Glutamatergic neuron (in vitro differentiated cells): ENCODE measurements at regions not wholly inside any gene's neighbourhood (a gene's known extent, or its start where the extent isn't known, plus 50 kb on each side); places are given as distances from the start of the nearest gene placed in this dataset.

Experiments used
- DNase-seq: peaks from one replicate; pipeline ENCODE4 v3.0.0; 2022
- H3K27ac Mint-ChIP-seq: one replicate; pipeline ENCODE4 v1.8.0; 2020; ENCODE audit warnings: mild to moderate bottlenecking, mixed read lengths, inconsistent platforms; ENCODE audit not compliant: unreplicated experiment
- H3K27me3 Mint-ChIP-seq: one replicate; pipeline ENCODE4 v1.8.0; 2020; ENCODE audit warnings: mild to moderate bottlenecking, moderate library complexity, mixed read lengths, inconsistent platforms; ENCODE audit not compliant: unreplicated experiment
- H3K36me3 Mint-ChIP-seq: one replicate; pipeline ENCODE4 v1.8.0; 2020; ENCODE audit warnings: mild to moderate bottlenecking, mixed read lengths, inconsistent platforms; ENCODE audit not compliant: unreplicated experiment
- H3K4me1 Mint-ChIP-seq: one replicate; pipeline ENCODE4 v1.8.0; 2020; ENCODE audit warnings: mild to moderate bottlenecking, low read depth, mixed read lengths, inconsistent platforms; ENCODE audit not compliant: unreplicated experiment
- H3K4me3 Mint-ChIP-seq: one replicate; pipeline ENCODE4 v1.8.0; 2020; ENCODE audit warnings: mild to moderate bottlenecking, mixed read lengths, inconsistent platforms; ENCODE audit not compliant: unreplicated experiment
- H3K9me3 Mint-ChIP-seq: one replicate; pipeline ENCODE4 v1.8.0; 2020; ENCODE audit warnings: mild to moderate bottlenecking, moderate library complexity, mixed read lengths, inconsistent platforms; ENCODE audit not compliant: unreplicated experiment
- CTCF ChIP-seq: fragments of 200-600 bp; sonication (generic); IDR thresholded peaks from one replicate; pipeline ENCODE4 v1.5.0; 2021; ENCODE audit not compliant: partially characterized antibody, unreplicated experiment

GRCh38 chr20:21564127-21564773 is 50.4 kb upstream of the NKX2-2 start:
- no peak for TF ChIP-seq CTCF
- Mint-ChIP-seq H3K9me3 (peaks cover 2% of the 10 kb centered on the region), H3K27ac (no peak overlapping the region), H3K27me3 (no peaks in the 10 kb centered on the region), H3K36me3 (no peaks in the 10 kb centered on the region), H3K4me1 (no peaks in the 10 kb centered on the region), H3K4me3 (no peak overlapping the region)
- DNase-seq, result no peak
